Keratinocyte (primary cell): ENCODE measurements at regions not wholly inside any gene's neighbourhood (a gene's known extent, or its start where the extent isn't known, plus 50 kb on each side); places are given as distances from the start of the nearest gene placed in this dataset.

Source experiments
- DNase-seq: peaks from one replicate; pipeline ENCODE4 v3.0.0-alpha.2; 2011; ENCODE audit warnings: low read depth, missing footprints, low spot score
- FAIRE-seq: peaks from 2 replicates; lab custom pipeline; 2011; peaks lifted over from hg19 to GRCh38; lab: Jason Lieb, UNC
- H2AFZ ChIP-seq: 2 replicates; pipeline ENCODE4 v1.6.0; 2012; ENCODE audit warnings: low read length, control low read depth, inconsistent platforms; ENCODE audit not compliant: control insufficient read depth
- H3K27ac ChIP-seq: 2 replicates; pipeline ENCODE4 v1.5.1; 2011; ENCODE audit warnings: low read length; ENCODE audit not compliant: control insufficient read depth, insufficient read depth
- H3K27me3 ChIP-seq: 3 replicates; pipeline ENCODE4 v1.6.0; 2011; ENCODE audit warnings: low read length; ENCODE audit not compliant: control insufficient read depth, insufficient read depth; ENCODE audit errors: extremely low read depth
- H3K36me3 ChIP-seq, 2 experiments: 2 replicates in 1 of 2; 3 replicates in 1 of 2; pipeline ENCODE4 v1.5.1; 2011; ENCODE audit warnings: low read length in 2 of 2, mild to moderate bottlenecking in 1 of 2; ENCODE audit not compliant: control insufficient read depth in 2 of 2, insufficient read depth in 2 of 2; ENCODE audit errors: extremely low read depth in 1 of 2
- H3K4me1 ChIP-seq: 3 replicates; pipeline ENCODE4 v1.5.1; 2011; ENCODE audit warnings: low read length; ENCODE audit not compliant: control insufficient read depth, insufficient read depth; ENCODE audit errors: extremely low read depth
- H3K4me2 ChIP-seq: 3 replicates; pipeline ENCODE4 v1.6.0; 2011; ENCODE audit warnings: low read depth, low read length; ENCODE audit not compliant: control insufficient read depth, insufficient read depth; ENCODE audit errors: extremely low read depth
- H3K4me3 ChIP-seq, 3 experiments: fragments of 200-600 bp in 1 of 3; sonication (generic) in 1 of 3; 2 replicates in 2 of 3; 3 replicates in 1 of 3; pipeline ENCODE4 v1.5.1; 2011 to 2016; ENCODE audit warnings: low read length in 3 of 3, mild to moderate bottlenecking in 3 of 3, control low read depth in 2 of 3, inconsistent platforms in 1 of 3, low read depth in 1 of 3, mixed read lengths in 1 of 3, mixed run types in 1 of 3, moderate library complexity in 1 of 3; ENCODE audit not compliant: control insufficient read depth in 2 of 3, insufficient read depth in 2 of 3; ENCODE audit errors: extremely low read depth in 1 of 3
- H3K79me2 ChIP-seq: 2 replicates; pipeline ENCODE4 v1.6.0; 2012; ENCODE audit warnings: low read length; ENCODE audit not compliant: control insufficient read depth, insufficient read depth
- H3K9ac ChIP-seq: 3 replicates; pipeline ENCODE4 v1.6.0; 2011; ENCODE audit warnings: low read length; ENCODE audit not compliant: control insufficient read depth, insufficient read depth; ENCODE audit errors: extremely low read depth
- H3K9me1 ChIP-seq: 3 replicates; pipeline ENCODE4 v1.6.0; 2011; ENCODE audit warnings: low read length; ENCODE audit not compliant: control insufficient read depth, insufficient read depth; ENCODE audit errors: extremely low read depth
- H3K9me3 ChIP-seq: 2 replicates; pipeline ENCODE4 v1.5.1; 2012; ENCODE audit warnings: low read depth, low read length; ENCODE audit not compliant: control insufficient read depth
- H4K20me1 ChIP-seq: 3 replicates; pipeline ENCODE4 v1.6.0; 2011; ENCODE audit warnings: low read length; ENCODE audit not compliant: control insufficient read depth, insufficient read depth; ENCODE audit errors: extremely low read depth
- EZH2 ChIP-seq: IDR thresholded peaks from one replicate; pipeline ENCODE4 v1.6.1; 2012; ENCODE audit warnings: inconsistent platforms, mild to moderate bottlenecking, low read length, moderate library complexity
- dilution Hi-C: fragments of 300-500 bp; cut with MboI; formaldehyde crosslinking; loops from one replicate; pipeline ENCODE4 v1.7.0; 2020; ENCODE audit warnings: low sequenced_read_pairs; ENCODE audit not compliant: extremely low pct_ligation_motif_present
- TF ChIP-seq, protein P1 (sequence below), 3 experiments: IDR thresholded peaks in 1 of 3; conservative IDR thresholded peaks in 1 of 3; optimal IDR thresholded peaks in 1 of 3; 2 replicates in 2 of 3; 3 replicates in 1 of 3; pipeline versions ENCODE3 to v1.5.1; 2011; ENCODE audit warnings: low read length in 3 of 3, mild to moderate bottlenecking in 3 of 3, moderate library complexity in 2 of 3, control low read depth in 1 of 3, inconsistent platforms in 1 of 3; ENCODE audit not compliant: insufficient read depth in 2 of 3; ENCODE audit errors: extremely low read depth in 1 of 3

DNA sequence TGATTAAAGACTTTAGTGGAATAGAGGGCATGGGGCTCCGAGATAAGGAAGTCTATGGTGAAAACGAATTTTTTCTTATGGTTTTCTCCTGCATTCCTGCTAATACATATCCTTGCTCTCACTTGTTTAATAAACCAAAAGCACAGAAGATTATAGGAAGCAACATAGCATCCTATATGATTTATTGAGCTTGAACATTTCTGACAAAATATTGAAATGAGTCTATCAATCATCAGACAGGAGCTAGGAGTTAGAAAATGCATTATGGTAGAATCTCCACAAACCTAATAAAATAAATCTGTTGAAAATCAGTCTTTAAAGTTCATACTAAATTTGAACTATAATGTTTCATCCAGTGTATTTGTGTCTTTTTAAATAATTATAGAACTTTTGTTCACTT, 554.6 kb upstream of the RGMB start:
- no peak overlapping the region for H3K9ac ChIP-seq
- DNase-seq (no peak), FAIRE-seq (no peak)
- no peak overlapping the region for H3K4me2 ChIP-seq
- H3K4me1 ChIP-seq, result peaks cover 8% of the 10 kb centered on the region
- no peak overlapping the region for H2AFZ ChIP-seq
- TF ChIP-seq, protein P1, sequence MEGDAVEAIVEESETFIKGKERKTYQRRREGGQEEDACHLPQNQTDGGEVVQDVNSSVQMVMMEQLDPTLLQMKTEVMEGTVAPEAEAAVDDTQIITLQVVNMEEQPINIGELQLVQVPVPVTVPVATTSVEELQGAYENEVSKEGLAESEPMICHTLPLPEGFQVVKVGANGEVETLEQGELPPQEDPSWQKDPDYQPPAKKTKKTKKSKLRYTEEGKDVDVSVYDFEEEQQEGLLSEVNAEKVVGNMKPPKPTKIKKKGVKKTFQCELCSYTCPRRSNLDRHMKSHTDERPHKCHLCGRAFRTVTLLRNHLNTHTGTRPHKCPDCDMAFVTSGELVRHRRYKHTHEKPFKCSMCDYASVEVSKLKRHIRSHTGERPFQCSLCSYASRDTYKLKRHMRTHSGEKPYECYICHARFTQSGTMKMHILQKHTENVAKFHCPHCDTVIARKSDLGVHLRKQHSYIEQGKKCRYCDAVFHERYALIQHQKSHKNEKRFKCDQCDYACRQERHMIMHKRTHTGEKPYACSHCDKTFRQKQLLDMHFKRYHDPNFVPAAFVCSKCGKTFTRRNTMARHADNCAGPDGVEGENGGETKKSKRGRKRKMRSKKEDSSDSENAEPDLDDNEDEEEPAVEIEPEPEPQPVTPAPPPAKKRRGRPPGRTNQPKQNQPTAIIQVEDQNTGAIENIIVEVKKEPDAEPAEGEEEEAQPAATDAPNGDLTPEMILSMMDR (optimal IDR thresholded peaks at IDR 0.05 in 1 of 3, IDR thresholded peaks at IDR 0.05 in 1 of 3, conservative IDR thresholded peaks at IDR 0.05 in 1 of 3; ENCODE audit: extremely low read depth in 1 of 3, insufficient read depth in 2 of 3, low read length in 3 of 3), result no peak
- TF ChIP-seq EZH2, result no peak
- no peaks in the 10 kb centered on the region for H4K20me1 ChIP-seq
- dilution Hi-C loops, result no loop called here
- no peaks in the 10 kb centered on the region for H3K79me2 ChIP-seq
- no peaks in the 10 kb centered on the region for H3K9me3 ChIP-seq
- no peak overlapping the region for H3K27ac ChIP-seq
- H3K4me3 ChIP-seq, result no peak overlapping the region
- H3K36me3 ChIP-seq, result no peaks in the 10 kb centered on the region
- H3K27me3 ChIP-seq, result no peaks in the 10 kb centered on the region
- no peaks in the 10 kb centered on the region for H3K9me1 ChIP-seq

DNA sequence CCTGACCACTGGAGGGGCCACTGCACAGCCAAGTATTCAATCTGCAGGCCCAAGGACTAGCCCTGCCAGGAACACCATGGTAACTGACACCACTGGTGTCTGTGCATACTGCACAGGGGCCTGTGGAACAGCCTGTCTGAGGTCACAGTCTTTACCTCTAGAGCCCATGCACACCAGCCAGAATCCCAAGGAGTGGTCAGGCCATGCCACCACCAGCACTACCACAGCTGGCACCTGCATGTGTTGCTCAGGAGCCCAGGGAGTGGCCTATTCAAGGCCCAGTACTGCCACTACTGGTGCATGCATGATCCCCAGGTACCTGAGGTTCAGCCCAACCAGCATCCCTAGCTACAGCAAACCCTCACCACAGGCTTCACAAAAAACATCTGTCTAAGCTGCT, 546.0 kb upstream of the RGMB start:
- FAIRE-seq, result no peak

More for the DNA sequence above, 546.0 kb upstream of the RGMB start:
- Histone ChIP-seq H3K27me3 (no peaks in the 10 kb centered on the region), H3K79me2 (no peaks in the 10 kb centered on the region), H4K20me1 (no peaks in the 10 kb centered on the region), H3K4me2 (no peak overlapping the region), H3K36me3 (no peaks in the 10 kb centered on the region), H3K4me3 (no peak overlapping the region), H3K9ac (no peak overlapping the region), H3K9me3 (peaks cover 2% of the 10 kb centered on the region), H3K4me1 (no peaks in the 10 kb centered on the region), H2AFZ (no peak overlapping the region), H3K9me1 (no peaks in the 10 kb centered on the region), H3K27ac (no peak overlapping the region)
- no peak for DNase-seq
- no peak for TF ChIP-seq EZH2
- TF ChIP-seq, protein P1 (optimal IDR thresholded peaks at IDR 0.05 in 1 of 3, IDR thresholded peaks at IDR 0.05 in 1 of 3, conservative IDR thresholded peaks at IDR 0.05 in 1 of 3; ENCODE audit: extremely low read depth in 1 of 3, insufficient read depth in 2 of 3, low read length in 3 of 3), result no peak
- dilution Hi-C loops, result no loop called here
